ENCODE measurements at regions not wholly inside any gene's neighbourhood (a gene's known extent, or its start where the extent isn't known, plus 50 kb on each side); places are given as distances from the start of the nearest gene placed in this dataset.
"Not testable (repeated sequence)": the region's sequence is repeated elsewhere in the genome, so short reads cannot be mapped to it uniquely, and the experiment has no call there.

DNA sequence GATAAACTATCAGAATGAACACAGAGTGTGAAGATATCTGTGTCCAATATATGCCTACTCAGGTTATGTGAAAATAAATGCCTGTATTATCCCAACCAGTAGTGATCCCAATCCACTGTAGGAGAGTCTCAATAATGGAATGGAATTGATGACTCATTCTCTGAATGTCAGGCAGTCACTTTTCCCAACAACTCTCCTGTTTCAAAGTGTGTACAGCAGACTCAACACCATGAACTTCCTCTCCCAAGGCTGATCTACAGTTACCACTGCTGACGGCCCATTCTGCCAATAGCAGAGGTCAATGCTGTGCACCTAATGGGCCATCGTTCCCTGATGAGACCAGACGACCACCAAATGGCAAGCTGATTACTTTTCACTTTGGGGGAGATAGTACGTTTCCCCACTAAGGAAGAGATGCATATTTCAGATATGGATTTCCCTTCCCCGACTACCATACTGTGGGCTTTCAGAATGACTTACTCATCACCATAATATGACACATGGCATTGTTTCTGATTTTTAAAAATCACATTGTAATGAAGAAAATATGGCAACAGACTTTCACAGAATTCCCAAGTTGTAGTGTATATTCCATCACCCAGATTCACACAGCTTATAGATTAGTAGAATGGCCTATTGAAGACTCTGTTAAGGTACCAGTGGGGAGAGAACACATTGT, 601.7 kb upstream of the VRK2 start:
- DNase-seq, result no peak

DNA sequence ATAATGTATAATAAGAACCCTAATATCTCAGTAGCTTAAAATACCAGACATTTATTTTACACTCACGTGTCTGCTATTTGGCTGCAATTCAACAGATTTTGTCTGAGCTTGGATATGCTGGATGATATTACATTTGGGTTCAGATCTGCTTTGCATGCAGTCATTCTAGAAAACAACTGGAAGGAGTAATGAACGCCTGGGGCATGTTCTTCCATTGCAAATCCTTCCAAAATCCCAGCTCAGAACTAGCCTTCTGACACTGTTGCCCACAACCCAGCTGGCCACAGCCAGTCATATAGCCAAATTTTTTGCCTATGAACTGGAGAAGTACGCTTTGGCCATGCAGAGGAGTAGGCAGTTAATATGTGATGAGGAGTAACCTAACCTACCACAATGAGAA, 597.8 kb upstream of the VRK2 start:
- no peak for DNase-seq

DNA sequence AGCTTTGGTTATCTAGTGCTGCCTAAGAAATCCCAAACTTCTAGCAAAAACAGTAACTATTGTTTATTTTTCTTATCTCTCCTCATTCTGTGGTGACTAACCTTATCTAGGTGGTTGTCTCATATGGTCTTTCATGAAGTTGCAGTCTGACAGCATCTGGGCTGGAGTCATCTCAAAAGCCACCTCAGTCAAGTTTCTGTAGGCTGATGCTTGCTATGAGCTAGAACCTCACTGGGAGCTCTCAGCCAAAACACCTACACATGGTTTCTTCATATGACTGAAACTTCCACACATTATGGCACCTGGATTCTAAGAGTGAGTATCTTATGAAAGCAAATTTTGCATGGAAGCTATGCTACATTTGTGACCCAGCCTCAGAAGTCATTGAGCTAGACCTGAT, 596.4 kb upstream of the VRK2 start:
- no peak for DNase-seq

DNA sequence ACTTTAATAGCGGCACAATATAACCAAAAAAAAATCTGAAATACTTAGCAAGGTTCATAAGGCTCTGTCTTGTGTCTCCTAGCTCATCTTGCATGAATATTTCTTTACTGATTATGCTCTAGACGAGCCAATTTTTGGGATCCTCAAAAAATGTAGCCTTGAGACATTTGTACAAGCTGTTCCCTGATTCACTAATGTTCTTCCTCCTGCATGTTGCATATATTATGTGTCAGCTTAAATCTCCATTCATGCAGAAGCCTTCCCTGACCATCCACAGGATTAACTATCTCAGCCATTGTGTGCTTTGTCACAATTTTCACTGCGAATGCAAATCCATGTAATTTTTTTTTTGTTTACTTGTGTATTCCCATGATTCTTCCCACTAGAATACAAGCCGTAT, 594.0 kb upstream of the VRK2 start:
- DNase-seq, result no peak

DNA sequence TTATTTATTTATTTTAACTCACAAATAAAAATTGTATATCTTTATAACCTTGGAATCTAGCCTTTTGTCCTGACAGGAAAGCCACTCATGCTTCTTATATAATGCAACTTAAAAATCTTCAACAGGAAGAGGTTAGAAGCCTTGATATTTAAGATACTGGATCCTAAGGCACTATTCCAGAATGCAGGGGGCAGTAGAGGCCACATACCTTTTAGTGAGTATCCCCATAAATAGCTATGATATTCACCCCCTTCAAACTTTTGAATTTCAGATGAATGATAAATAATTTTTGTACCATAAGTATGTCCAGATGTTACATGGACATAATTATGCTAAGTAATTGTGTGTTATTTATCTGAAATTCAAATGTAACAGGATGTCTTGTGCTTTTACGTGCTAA, 592.7 kb upstream of the VRK2 start:
- DNase-seq, result no peak

DNA sequence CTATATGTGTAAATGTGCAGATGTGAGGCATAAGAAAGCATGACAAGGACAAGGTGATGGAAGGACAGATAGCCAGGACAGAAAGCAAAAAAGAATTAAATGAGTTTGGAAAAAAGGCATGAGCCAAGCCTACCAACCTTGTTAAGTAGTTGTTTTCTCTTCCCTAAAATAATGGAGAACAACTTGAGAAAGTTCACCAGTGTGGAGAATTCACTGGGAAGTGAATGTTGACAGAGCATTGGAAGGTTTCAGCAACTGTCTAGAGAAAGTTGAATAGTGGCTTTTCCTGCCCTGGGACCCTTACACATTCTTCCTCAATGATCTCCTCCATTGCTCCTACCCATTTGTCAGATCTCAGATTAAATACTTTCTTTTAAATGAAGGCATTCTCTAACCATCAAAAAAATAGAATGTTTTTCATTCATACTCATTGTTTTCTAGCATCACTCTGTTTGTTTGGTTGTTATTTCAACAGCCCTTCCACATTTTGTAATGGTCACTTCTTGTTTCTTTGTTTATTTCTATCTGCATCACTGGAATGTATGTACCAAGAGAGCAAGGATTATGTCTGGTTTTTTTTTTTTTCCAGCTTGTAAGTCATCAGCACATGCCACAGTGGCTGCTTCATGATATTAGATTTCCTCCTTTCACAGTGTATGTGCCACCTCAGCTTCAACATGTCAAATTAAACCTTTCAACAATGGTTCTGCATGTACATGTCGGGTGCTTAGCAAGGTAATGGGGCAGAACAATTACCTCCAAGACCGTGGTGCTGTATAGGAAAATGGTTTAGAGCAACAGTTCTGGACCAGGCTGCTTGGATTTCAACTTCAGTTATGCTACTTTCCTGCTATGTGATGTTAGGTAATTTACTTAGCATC, 586.0 kb upstream of the VRK2 start:
- no peak for DNase-seq

DNA sequence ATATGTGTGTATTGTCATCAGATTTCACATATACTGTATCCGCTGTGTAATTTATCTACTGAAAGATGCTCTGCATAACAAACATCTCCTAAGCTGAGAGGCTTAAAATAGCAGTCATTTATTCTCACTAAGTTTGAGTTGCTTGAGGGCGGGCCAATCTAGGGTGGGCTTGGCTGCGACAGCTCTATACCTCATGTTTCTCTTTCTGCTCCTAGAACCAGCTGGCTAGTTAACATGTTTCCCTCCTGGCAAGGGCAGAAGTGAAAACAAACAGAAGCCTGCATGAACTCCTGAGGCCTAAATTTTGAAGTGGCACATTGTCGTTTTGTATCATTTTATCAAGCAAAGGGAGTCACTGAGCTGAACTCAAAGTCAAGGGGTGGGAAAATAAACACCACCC, 585.0 kb upstream of the VRK2 start:
- no peak for DNase-seq

DNA sequence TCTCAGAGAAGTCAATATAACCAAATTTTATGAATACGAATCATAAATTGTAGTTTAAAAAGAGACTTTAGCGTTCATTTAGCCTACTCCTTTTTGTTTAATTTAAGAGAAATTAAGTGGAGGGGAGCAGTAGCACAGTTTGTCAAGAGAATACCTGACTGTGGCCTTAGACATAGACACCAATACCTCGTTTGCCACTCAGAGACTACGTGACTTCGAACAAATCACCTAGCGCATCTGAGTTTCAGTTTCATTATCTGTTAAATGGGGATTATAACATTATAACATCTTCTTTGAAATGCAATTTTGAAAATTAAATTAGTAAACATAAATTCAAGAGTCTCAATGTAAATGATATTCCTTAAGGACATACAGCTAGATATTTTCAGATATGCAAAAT, 581.5 kb upstream of the VRK2 start:
- no peak for DNase-seq

DNA sequence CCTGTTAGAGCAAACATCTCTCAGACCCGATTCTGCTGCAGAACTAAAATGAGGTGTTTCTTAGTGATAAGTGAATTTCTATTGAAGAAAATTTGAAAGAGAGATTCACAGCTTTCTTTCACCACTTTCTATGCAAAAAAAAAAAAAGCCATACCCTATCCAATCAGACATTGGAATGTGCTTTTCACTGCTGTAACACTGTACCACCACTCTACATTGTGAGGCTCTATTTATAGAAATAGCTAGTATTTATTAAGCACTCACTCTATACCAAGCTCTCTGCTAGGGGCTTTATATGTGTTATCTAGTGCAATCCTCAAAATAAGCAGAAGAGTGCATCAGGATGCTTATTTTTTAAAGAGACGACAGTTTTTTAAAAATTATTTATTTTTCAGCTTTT, 580.6 kb upstream of the VRK2 start:
- DNase-seq, result no peak

DNA sequence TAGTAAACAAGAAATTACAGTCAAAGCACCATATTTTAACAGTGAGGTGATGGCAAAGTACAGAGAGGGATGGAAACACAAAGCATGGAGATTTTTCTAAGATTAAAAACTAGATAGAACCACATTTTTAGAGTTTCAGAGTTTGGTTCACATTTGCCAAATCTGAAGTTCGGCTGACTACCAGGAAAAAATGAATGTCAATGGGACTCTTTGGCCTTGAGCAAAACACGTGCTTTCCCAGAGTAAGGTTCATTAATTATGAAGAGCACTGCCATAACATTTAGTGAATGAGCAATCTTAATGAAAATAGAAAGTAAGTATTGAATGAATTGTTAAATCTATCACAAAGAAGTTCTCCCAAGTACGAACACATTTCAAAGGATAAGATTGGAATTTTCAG, 571.2 kb upstream of the VRK2 start:
- DNase-seq, result no peak

DNA sequence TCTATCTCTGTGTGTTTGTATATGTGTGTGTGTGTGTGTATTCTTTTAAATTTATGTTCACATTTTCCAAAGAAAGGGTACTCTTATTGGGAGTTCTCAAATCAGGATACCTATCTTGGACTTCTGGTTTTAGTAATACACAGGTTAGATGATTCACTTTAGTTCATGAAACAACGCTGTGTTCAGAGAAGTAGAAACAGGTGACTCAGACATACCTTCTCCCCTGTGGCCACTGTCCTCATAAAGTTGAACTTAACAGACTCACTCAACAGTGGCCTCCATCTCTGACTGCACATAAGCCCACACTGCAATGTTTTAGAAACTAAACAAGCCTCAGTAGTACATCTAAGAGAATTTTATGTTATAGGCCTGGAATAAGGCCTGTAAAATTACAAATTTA, 566.6 kb upstream of the VRK2 start:
- no peak for DNase-seq

DNA sequence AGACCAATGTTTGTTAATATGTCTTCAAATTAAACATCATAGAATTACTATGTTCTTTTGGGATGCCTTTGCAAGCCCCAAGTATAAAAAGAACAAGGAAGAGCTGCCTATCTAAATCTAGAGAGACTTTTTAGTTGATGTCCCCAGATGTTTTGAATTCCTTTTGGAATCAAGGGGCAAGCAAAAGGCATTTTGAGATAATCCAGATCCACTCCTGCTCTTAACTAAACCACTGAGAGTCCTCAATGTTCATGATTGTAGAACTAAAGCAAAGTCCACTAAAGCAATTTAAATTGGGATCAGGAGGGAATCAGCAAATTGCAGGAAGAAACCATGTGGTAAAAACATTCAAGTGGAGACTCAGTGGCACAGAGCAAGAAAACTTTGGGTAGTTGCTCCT, 558.5 kb upstream of the VRK2 start:
- DNase-seq, result no peak

DNA sequence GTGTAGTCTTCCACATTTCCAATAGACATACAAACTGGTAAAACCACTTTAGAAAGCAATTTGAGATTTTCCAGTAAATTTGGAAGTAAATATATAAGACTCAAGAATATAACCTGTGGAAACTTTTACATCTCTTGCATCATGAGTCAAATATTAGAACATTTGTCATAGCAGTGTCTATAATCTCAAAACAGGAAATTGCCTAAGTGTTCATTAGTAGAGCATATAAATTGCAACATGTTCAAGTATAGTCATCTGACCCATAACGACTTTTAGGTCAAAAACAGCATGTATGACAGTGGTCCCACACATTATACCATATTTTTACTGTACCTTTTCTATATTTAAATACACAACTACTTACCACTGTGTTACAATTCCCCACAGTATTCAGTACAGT, 555.9 kb upstream of the VRK2 start:
- no peak for DNase-seq

DNA sequence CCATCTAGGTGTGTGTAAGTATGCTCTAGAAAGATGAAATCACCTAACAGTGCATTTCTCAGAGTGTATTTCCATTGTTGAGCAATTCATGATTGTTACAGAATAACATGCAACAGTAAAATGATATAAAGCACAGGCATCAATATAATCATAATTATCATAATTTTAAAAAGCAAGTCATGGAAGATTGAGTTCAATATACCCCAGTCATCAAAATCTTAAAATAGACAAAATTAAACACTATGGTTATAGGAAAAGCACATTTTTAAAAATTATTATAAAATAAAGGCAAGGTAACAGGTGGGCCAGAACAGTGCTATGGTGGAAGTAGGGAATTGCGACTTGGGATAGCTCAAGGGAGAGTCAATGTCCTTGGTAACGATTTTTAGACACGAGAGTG, 555.4 kb upstream of the VRK2 start:
- DNase-seq, result no peak

DNA sequence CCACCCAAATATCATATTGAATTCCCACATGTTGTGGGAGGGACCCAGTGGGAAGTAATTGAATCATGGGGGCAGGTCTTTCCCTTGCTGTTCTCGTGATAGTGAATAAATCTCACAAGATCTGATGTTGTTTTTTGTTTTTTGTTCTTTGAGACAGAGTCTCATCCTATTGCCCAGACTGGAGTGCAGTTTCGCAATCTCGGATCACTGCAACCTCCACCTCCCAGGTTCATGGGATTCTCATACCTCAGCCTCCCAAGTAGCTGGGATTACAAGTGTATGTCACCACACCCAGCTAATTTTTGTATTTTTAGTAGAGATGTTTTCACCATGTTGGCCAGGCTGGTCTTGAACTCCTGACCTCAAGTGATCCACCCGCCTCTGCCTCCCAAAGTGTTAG, 552.6 kb upstream of the VRK2 start:
- DNase-seq, result not testable (repeated sequence)

DNA sequence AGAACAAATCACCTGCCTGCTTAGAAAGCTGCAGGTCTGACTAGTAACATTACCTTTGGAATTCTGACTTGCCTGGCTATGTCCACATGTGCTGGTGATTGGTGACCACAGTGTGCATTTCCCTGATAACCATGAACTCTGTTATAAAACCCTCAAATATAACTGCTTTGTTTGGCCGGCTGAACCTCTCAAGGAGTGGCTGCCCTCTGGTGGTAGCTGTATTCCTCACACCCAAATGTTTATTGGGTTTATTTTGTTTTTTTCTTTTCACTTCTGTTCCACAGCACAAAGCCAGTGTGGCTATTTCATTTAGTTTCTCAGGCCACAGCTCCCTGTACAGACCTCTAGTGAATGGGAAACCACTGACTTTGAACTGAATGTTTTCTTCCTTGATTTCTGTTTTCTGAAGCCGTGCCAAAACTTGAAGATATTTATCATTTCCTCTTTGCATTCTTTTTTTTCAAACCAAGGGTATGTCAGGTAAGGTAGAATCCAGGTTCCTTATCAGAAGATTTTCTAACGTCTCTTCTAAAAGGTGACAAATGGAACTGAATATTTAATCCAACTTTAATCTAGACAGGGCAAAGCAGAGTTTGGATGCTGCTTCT, 549.0 kb upstream of the VRK2 start:
- DNase-seq, result peak; percentile 66

DNA sequence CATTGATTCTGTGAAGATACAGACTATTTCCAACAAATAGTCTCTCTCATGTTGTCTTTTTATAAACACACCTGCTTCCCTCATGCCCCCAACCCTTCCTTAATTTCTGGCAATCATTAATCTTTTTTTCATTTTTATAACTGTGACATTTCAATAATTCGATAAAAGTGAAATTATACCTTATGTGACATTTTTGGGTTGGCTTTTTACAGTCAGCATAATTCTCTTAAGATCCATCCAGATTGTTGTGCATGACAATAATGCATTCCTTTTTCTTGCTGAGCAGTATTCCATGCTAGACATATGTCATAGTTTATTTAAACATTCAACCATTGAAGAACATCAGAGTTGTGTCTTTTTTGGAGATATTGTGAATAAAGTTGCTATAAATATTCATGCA, 541.8 kb upstream of the VRK2 start:
- no peak for DNase-seq

DNA sequence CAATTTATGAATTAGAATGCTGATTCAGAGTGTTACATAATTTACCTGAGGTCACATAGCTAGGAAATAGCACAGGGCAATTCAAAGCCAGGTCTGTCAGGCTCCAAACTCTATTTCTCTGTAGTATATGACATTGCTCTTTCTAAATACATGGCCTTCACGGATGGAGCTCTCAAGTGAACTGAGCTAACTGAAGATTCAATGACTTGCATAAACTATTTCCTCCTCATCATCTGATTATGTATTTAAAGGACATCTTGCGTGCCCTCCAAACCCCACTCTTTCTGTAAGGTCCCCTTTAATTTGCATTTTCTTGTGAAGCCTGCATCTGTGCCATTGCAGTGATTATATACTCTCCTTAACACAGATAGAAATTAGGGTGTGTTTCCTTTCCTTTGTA, 537.4 kb upstream of the VRK2 start:
- DNase-seq, result no peak

DNA sequence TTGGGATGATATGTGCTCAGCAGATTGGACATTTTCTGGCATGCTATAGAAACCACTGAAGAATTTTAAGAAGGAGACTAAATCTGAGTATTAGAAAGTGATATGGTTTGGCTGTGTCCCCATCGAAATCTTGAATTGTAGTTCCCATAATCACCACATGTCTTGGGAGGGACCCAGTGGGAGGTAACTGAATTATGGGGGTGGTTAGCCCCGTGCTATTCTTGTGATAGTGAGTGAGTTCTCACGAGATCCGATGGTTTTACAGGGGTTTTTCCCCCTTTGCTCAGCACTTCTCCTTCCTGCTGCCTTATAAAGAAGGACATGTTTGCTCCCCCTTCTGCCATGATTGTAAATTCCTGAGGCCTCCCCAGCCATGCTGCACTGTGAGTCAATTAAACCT, 535.9 kb upstream of the VRK2 start:
- DNase-seq, result no peak

DNA sequence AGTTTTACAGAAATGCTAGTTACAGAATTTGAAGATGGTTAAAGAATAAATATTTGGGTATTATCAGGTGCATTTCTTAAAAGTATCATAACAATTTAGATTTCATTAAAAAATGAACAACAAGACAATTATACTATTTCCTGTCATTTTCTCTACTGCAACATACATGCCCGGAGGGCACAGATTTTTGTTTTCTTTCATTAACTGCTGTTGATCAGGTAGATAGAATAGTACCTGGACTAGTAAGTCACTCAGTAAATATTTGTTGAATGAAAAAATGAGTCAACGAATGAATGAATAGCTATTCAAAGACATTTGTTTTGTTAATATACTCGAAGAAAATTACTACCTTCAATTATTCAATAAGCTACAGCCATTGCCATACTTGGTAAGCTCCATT, 531.2 kb upstream of the VRK2 start:
- no peak for DNase-seq

DNA sequence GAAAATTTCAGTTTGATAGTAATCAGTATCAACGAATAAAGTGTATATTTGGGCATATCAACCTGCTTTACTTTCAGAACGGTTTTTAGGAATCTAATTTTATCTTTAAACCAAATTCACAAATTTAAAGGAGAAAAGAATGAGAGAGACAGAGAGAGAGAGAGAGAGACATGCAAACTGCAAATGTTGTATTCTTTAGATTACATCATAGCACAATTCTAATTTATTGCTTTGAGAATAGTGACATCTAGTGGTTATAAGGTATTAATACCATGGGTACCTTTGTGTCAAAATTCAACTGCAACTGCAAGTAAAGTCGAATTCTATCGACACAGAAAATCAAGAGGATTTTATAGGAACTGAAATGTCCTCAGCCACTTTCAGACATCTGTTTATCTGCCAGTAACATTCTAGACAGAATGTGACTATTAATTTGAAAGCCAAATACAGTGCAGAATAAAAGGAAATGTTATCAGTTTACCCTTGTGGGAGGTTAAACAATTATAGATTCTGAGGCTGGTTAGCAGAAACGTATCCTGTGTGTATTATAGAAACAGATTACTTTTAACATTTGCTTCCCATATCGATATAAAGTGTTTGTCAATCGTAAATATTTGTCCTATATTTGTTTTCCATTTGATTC, 529.8 kb upstream of the VRK2 start:
- DNase-seq, result peak; percentile 77

DNA sequence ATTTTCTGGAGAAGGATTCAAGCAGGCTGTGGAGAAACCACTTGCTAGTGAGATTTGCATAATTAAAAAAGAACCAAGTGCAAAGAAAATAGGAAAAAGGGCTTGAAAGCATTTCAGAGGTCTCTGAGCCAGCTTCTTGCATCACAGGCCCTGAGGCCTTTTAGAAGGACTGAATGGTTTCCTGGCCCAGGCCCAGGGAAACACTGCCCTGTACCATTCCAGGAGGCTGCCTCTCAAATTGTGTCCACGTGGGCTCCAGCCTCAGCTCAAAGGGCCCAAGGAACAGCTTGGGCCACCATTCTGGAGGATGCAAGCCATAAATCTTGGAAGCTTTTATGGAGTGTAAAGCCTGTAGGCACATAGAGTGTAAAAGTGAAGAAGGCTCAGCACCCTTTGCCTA, 523.3 kb upstream of the VRK2 start:
- DNase-seq, result peak; percentile 34

DNA sequence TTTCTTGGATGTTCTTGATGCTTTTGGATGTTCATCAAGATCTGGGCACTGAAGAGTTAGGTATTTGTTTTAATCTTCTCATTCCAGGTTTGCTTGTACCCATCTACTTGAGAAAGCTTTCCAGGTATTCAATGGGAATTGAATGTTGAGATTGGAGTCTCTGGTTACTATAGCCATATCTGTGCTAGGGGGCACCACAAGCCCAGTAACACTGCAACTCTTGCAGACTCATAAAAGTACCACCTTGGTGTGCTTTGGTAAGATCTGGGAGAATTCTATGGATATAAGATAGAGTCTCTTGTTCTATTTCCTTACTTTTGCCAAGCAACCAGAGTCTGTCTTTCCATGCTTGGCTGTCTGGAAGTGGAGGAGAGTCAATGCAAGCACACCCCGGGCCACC, 518.9 kb upstream of the VRK2 start:
- DNase-seq, result no peak

DNA sequence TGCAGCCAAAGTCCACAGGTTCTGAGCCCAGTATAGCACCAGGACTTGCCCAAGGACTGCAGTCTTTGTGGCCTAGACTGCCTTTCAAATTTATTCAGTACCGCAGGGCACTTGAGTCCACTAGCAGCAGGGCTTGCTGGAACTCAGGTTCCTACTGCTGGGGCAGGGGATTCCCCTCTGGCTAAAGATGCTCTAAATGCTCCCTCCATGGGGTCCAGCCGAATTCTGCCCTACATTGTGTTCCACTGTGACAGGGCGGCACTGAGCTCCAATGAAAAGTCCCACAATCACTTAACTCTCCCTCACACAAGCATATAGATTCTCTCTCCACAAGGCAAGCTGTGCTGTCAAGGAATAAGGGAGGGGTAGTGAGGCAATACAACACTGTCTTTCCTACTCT, 518.1 kb upstream of the VRK2 start:
- DNase-seq, result no peak
